OCI-LY7 (cell line): ENCODE measurements at regions not wholly inside any gene's neighbourhood (a gene's known extent, or its start where the extent isn't known, plus 50 kb on each side); places are given as distances from the start of the nearest gene placed in this dataset.

Experiments used
- EZH2phosphoT487 ChIP-seq: fragments of 200-600 bp; sonication (generic); IDR thresholded peaks from 2 replicates; pipeline ENCODE4 v1.6.1; 2018; ENCODE audit warnings: low read depth, borderline replicate concordance, mild to moderate bottlenecking, mixed run types, antibody characterized with exemption, low read length, moderate library complexity, mixed read lengths
- TF ChIP-seq, protein P1 (sequence below): fragments of 200-600 bp; sonication (generic); conservative IDR thresholded peaks from 2 replicates; pipeline ENCODE4 v1.5.1; 2014; ENCODE audit warnings: mild to moderate bottlenecking, antibody characterized with exemption, low read length, moderate library complexity, mixed read lengths

DNA sequence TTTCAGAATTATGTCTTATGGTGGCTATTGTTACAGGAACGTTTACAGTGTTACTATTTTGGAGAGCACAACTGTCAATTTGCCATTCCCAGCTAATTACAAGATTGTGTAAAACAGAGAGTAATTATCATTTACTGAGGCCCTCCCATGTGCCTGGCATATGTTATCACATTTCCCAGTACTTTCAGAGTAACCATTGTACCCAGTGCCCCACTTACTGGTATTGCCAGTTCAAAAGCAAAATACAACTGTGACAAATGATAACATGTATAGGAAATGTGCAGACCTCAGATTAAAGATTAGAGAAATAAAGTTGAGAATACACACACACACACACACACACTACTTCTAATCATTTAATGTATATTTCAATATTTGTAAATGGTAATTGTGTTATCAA is 572.5 kb downstream of the POM121L12 start:
- TF ChIP-seq, protein P1, sequence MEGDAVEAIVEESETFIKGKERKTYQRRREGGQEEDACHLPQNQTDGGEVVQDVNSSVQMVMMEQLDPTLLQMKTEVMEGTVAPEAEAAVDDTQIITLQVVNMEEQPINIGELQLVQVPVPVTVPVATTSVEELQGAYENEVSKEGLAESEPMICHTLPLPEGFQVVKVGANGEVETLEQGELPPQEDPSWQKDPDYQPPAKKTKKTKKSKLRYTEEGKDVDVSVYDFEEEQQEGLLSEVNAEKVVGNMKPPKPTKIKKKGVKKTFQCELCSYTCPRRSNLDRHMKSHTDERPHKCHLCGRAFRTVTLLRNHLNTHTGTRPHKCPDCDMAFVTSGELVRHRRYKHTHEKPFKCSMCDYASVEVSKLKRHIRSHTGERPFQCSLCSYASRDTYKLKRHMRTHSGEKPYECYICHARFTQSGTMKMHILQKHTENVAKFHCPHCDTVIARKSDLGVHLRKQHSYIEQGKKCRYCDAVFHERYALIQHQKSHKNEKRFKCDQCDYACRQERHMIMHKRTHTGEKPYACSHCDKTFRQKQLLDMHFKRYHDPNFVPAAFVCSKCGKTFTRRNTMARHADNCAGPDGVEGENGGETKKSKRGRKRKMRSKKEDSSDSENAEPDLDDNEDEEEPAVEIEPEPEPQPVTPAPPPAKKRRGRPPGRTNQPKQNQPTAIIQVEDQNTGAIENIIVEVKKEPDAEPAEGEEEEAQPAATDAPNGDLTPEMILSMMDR, result no peak
- TF ChIP-seq EZH2phosphoT487, result no peak
